Loucy (cell line): ENCODE measurements at regions not wholly inside any gene's neighbourhood (a gene's known extent, or its start where the extent isn't known, plus 50 kb on each side); places are given as distances from the start of the nearest gene placed in this dataset.

Experiments used
- CTCF ChIP-seq: fragments of 200-600 bp; sonication (generic); conservative IDR thresholded peaks from 2 replicates; pipeline ENCODE4 v1.5.1; 2014; ENCODE audit warnings: mild to moderate bottlenecking, antibody characterized with exemption, low read length
- EZH2phosphoT487 ChIP-seq: fragments of 200-600 bp; IDR thresholded peaks from 2 replicates; pipeline ENCODE4 v1.6.1; 2018; ENCODE audit warnings: antibody characterized with exemption, mild to moderate bottlenecking, moderate library complexity, borderline replicate concordance

DNA sequence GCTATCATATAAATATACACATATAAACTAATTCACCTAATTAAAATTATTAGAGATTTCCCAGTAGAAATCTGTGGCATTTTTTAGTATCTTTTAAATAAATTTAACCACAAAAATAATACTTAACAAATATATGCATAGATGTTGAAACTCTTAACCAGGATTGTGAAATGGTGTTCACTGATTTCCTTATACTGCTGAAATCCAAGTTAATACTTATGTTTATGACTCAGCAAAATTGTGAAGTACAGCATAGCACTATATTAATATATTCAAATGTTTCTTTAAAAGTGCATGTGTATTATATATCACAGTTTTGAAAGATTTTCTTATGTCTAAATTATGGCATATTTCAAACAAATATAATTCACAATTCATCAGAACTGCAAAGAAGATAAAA, 328.2 kb upstream of the MANEA start:
- TF ChIP-seq CTCF (no peak), EZH2phosphoT487 (no peak)
